ENCODE measurements at regions not wholly inside any gene's neighbourhood (a gene's known extent, or its start where the extent isn't known, plus 50 kb on each side); places are given as distances from the start of the nearest gene placed in this dataset.

GRCh38 chr13:50115695-50116094, 100.5 kb downstream of the KCNRG start:
- no peak for TF ChIP-seq CTCF (IDR thresholded peaks at IDR 0.05; ENCODE audit: insufficient read depth, low read depth, low read length)
- TF ChIP-seq EZH2 (IDR thresholded peaks at IDR 0.05; ENCODE audit: insufficient read depth, low read length) = no peak

Data from astrocyte (in vitro differentiated cells and primary cell).